HG02678 (cell line): ENCODE measurements at regions not wholly inside any gene's neighbourhood (a gene's known extent, or its start where the extent isn't known, plus 50 kb on each side); places are given as distances from the start of the nearest gene placed in this dataset.
A peak's percentile ranks its signal among the peaks of the same experiment; 100 is the strongest.

Source experiments
- ATAC-seq: cut with Tn5 transposase; IDR thresholded peaks from one replicate; pipeline ENCODE4 v1.9.1; 2021; ENCODE audit warnings: mild to moderate bottlenecking, moderate library complexity; ENCODE audit not compliant: unreplicated experiment

DNA sequence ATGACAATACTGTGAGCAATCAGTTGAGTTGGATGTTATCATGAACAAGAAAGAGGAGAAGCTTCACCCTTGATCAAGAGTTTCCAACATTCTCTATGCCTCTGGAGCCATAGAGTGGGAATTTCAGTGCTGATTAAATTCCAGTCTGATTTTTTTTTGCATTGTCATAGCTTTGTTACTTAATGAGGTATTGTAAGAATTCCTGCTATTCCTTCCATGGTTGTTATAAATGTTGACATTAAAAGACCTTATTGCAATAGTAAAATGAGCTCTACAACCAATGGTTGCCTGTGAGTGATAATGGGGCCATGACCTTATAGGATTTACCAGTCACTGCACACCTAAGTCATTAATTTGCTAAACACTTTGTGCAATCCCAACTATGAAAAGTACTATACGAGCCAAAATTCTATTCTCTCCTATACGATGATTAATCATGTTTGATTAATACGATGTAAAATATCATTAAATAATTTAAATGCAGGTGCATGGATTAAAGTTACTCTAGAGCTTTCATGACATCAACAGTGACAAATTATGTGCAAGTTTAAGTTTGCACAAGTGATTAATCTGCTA lies 353.2 kb upstream of the KLF6 start:
- no peak for ATAC-seq

- ATAC-seq = no peak
Measured at GRCh38 chr10:4137299-4137698, 352.3 kb upstream of the KLF6 start.

GRCh38 chr10:4136121-4136520 lies 351.1 kb upstream of the KLF6 start:
- ATAC-seq = peak; percentile 89

DNA sequence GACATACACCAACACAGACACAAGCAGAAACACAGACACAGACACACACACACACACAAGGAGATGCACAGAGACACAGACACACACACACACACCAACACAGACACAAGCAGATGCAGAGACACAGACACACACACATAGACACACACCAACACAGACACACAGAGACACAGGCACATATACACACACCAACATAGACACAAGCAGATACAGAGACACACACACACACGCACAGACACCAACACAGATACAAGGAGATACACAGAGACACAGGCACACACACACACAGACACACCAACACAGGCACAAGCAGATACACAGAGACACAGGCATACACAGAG lies 347.2 kb upstream of the KLF6 start:
- no peak for ATAC-seq

GRCh38 chr10:4131407-4132215 lies 346.6 kb upstream of the KLF6 start:
- ATAC-seq = peak; percentile 55

GRCh38 chr10:4130685-4131084 lies 345.7 kb upstream of the KLF6 start:
- no peak for ATAC-seq

- no peak for ATAC-seq
Measured at GRCh38 chr10:4129866-4130477, 345.0 kb upstream of the KLF6 start.

DNA sequence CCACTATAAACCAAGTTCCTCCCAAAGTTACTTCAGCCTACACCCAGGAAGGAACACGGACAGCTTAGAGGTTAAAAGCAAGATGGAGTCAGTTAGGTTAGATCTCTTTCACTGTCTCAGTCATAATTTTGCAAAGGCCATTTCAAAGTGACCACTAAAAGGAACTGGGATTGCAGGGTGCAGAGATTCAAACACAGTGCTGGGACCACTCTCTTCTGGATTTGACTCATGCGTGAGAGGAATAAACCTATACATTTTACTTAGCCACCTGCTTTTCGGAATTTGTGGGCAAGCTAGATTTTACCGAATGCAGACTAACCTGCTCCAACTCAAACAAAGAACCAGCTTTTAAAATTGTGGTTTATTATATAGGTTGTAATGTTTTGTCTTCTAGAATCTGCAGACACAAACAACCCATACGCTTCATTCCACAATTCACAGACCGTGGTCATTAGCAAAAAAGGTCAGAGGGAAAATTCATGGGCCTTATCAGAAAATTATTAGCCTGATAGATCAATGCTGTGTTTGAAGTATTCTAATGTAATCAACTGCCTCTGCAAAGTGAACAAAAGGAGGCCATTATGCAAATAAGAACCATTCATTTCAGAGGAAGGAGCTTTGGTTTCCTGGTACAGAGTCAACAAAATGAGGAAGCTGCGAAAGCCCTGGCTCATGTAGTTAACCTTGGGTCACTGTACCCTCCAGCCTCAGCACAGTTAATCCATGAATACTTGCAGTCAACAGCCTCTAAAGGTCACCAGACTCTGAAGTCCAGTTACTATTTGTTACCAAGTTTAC lies 342.7 kb upstream of the KLF6 start:
- peak; percentile 58 for ATAC-seq

DNA sequence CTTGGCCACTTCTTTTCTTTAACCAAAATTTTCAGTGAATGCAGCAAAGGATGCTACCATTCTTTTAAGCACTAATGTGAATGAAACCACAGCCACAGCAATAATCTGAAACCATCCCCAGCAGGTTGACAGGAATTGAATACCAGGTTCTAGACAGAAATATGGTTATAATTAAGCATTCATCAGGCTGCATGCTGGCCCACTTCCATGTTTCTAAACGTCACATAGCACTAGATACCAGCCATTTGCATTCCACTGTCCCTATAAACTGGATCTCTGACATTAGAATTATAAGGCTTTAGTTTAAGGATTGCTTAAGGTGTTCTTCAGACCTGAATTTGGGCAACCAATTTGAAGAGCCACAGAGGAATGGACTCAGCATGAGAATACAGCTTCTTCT lies 340.8 kb upstream of the KLF6 start:
- ATAC-seq = no peak

DNA sequence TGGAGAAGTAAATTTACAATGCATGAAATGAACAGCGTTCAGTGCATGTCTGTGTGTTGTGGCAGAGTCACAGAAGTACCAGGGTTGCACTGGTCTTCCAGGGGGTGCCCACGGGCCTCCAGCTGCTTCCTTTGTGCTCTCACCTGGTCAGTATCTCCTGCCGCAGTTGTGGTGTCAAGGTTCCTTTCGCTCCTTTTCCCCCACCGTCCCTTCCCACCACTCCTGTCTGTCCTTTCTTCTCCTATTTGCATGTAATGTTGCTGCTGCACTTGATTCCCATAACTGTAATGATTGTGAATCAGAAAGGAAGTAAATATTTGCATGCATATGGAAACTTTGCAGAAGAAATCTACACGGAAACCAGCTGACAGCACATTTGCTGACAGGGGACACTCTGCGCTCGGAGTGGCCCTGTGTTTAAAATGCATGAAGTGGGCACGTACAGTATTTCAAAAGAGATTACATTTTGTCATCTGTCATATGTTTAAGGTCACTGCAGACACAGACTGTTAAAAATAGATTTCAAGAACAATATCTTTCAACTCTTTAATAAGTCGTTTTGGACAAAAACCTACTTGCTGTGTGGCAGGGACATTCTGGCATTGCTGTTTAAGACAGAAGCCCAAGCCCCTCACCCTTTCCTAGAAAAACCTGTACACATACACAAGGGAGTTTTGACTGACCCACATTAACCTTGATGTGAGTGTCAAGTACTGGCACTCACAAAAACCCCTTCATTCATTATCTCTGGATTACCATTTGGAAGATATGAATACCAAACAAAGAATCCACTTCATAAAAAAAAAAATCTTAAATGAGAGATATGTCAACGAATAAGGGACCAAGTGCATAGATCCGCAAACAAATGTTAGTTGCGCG lies 336.7 kb upstream of the KLF6 start:
- peak; percentile 74 for ATAC-seq

GRCh38 chr10:4120096-4120853 lies 335.3 kb upstream of the KLF6 start:
- ATAC-seq = no peak

GRCh38 chr10:4119107-4119506 lies 334.1 kb upstream of the KLF6 start:
- ATAC-seq = no peak

- no peak for ATAC-seq
Measured at GRCh38 chr10:4117604-4118003, 332.6 kb upstream of the KLF6 start.

DNA sequence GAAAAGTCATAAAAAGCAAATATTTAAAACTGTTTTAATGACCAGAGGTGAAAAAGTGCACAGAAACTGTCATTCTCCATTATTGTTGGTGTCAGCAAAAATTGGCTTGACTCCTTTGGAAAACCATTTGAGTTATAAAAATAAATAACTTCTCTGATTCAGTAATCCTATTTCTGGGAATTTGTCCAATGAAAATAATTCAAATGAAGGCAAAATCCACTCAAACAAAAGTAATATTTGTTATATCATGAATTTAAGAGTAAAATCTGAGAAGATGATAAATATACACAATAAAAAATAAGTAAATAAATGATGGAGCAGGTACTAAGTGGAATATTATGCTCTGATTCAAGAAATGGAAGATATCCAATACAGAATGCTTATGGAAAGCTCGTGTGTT lies 326.6 kb upstream of the KLF6 start:
- ATAC-seq = no peak

GRCh38 chr10:4109469-4109868 lies 324.5 kb upstream of the KLF6 start:
- no peak for ATAC-seq

DNA sequence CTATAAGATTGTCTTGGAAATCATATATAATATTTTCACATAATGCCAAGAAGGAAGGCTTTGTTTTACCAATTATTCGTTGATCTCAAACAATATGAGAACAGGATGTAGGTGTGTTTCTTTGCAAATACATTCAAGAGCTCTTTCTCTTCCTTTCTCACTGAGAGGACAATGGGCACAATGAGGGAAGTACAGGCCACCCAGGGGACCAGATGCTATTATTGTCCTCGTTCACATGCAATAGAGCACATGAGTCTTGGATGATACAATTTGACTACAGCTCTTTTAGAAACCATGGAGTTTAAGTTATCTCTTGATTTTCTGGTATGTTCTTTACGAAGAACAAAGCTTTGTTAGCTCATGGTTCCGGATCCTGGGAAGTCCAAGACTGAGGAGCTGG lies 323.7 kb upstream of the KLF6 start:
- no peak for ATAC-seq

DNA sequence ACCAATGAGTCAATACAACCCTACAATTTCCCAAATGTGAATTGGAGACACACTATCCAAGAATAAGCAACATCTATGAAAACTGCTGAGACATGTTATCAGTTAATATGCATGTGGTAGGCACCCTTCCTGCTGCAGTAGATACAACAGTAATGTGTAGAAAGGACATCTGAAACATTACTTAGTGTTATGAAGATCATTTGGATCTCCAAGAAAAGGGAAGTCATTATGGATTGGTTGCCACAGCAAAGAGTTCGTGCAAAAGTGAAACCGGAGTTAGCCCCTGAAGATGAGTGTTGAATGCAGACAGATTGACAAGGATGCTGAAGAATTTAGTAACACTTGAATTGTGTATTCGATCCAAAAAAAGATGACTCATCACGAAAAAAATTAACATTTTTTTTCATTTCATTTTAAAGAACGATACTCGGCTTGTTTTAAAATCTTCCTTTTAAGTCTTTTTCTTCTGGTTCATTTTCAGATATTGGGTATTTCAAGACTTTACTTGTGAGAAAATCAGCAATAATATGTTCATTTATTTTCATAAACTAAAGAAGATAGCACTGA lies 322.4 kb upstream of the KLF6 start:
- no peak for ATAC-seq

- ATAC-seq = no peak
Measured at GRCh38 chr10:4103603-4104002, 318.6 kb upstream of the KLF6 start.

DNA sequence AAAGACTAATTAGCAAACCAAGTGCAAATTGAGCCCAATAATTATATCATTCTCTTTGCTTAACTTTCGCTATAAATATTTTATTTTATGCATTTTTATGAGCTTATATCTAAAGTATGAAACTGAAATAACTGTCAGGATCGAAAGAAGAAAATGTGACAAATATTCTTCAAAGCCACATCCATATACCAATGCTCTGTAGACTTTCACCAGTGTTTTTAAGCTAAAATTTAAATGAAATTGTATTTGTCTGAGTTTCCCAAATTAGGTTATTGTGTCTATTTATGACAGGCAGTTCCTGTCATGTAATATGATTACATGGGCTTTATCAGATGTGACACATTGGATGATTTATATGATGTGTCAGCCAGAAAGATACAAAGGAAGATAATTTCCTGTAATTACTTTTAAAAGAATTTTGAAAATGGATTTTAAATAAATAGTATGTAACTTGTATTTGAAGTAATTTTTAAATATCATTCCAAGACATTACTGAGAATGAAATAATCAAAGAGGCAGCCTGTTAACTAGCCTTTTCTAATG lies 317.9 kb upstream of the KLF6 start:
- ATAC-seq = no peak
